Limb (tissue), 2 donors: ENCODE measurements at regions not wholly inside any gene's neighbourhood (a gene's known extent, or its start where the extent isn't known, plus 50 kb on each side); places are given as distances from the start of the nearest gene placed in this dataset.
"Not testable (repeated sequence)": the region's sequence is repeated elsewhere in the genome, so short reads cannot be mapped to it uniquely, and the experiment has no call there.

Experiments used
- DNase-seq, 2 donors: peaks; one replicate each; pipeline ENCODE4 v3.0.0-alpha.2; 2016; ENCODE audit errors: extremely low spot score in 2 of 2

- DNase-seq, result not testable (repeated sequence)
These were observed 822.1 kb downstream of the KCNMA1 start for GRCh38 chr10:76815505-76815904.

GRCh38 chr10:76811430-76811829, 826.2 kb downstream of the KCNMA1 start:
- no peak for DNase-seq

- DNase-seq, result no peak
These were observed 849.2 kb downstream of the KCNMA1 start for GRCh38 chr10:76788452-76788811.

- DNase-seq, result no peak
These were observed 849.7 kb downstream of the KCNMA1 start for GRCh38 chr10:76787746-76788451.

- DNase-seq, result no peak
These were observed 851.0 kb downstream of the KCNMA1 start for GRCh38 chr10:76786504-76787072.

- no peak for DNase-seq
These were observed 853.5 kb downstream of the KCNMA1 start for GRCh38 chr10:76784076-76784475.

- DNase-seq, result no peak
These were observed 857.8 kb downstream of the KCNMA1 start for GRCh38 chr10:76779796-76780301.

- peak in 1 of 2 donors; percentile 37 for DNase-seq
These were observed 858.5 kb downstream of the KCNMA1 start for GRCh38 chr10:76778914-76779795.

- no peak for DNase-seq
These were observed 862.5 kb downstream of the KCNMA1 start for GRCh38 chr10:76774987-76775603.

- DNase-seq, result peak in 1 of 2 donors; percentile 32
These were observed 868.0 kb downstream of the KCNMA1 start for GRCh38 chr10:76769582-76769981.

- DNase-seq, result no peak
These were observed 868.4 kb downstream of the KCNMA1 start for GRCh38 chr10:76769161-76769560.

- DNase-seq, result no peak
These were observed 870.9 kb downstream of the KCNMA1 start for GRCh38 chr10:76766682-76767081.

GRCh38 chr10:76764921-76765320, 872.7 kb downstream of the KCNMA1 start:
- DNase-seq, result not testable (repeated sequence)

- DNase-seq, result no peak
These were observed 873.4 kb downstream of the KCNMA1 start for GRCh38 chr10:76764177-76764576.

GRCh38 chr10:76763376-76763775, 874.2 kb downstream of the KCNMA1 start:
- DNase-seq, result no peak

GRCh38 chr10:76759681-76760080, 877.9 kb downstream of the KCNMA1 start:
- DNase-seq, result no peak

- DNase-seq, result no peak
These were observed 894.4 kb downstream of the KCNMA1 start for GRCh38 chr10:76743169-76743568.

GRCh38 chr10:76740514-76740913, 897.1 kb downstream of the KCNMA1 start:
- DNase-seq, result no peak

- DNase-seq, result no peak
These were observed 898.6 kb downstream of the KCNMA1 start for GRCh38 chr10:76738991-76739390.

GRCh38 chr10:76736815-76737618, 900.6 kb downstream of the KCNMA1 start:
- no peak for DNase-seq

- DNase-seq, result no peak
These were observed 901.2 kb downstream of the KCNMA1 start for GRCh38 chr10:76736392-76736791.
